Thyroid gland (tissue), 4 donors: ENCODE measurements at regions not wholly inside any gene's neighbourhood (a gene's known extent, or its start where the extent isn't known, plus 50 kb on each side); places are given as distances from the start of the nearest gene placed in this dataset.

Source experiments
- POLR2A ChIP-seq, 2 donors: fragments of 450-650 bp; IDR thresholded peaks; one replicate each; pipeline ENCODE4 v1.6.1; 2017; ENCODE audit warnings: antibody characterized with exemption in 2 of 2, mild to moderate bottlenecking in 2 of 2, moderate library complexity in 1 of 2
- TF ChIP-seq, protein P1 (sequence below), 6 experiments: fragments of 200-600 bp in 3 of 6; fragments of 450-650 bp in 3 of 6; sonication (generic) in 3 of 6; IDR thresholded peaks; one replicate each; pipeline ENCODE4 v1.5.1; 2016 to 2019; ENCODE audit warnings: antibody characterized with exemption in 6 of 6, mild to moderate bottlenecking in 2 of 6, inconsistent platforms in 1 of 6, moderate library complexity in 1 of 6

DNA sequence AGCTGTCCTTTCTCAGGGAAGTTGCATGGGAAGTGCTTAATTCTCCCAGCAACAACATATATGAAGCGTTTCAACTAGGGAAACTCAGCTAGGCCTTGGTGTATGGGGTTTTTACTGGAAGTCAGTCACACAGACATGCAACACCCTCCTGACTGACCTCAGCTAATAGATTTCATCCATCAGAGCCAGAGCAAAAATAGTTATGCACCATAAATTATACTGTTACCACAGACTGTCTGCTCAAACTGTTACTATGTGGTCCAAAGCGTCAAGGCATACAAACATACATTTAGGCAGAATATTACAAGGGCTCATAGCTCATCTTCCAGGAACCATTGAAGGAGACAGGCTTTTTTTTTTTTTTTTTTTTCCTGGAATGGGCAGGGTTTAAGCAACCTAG, 417.9 kb downstream of the ANKRD7 start:
- TF ChIP-seq POLR2A (IDR thresholded peaks at IDR 0.05) = no peak
- TF ChIP-seq, protein P1, sequence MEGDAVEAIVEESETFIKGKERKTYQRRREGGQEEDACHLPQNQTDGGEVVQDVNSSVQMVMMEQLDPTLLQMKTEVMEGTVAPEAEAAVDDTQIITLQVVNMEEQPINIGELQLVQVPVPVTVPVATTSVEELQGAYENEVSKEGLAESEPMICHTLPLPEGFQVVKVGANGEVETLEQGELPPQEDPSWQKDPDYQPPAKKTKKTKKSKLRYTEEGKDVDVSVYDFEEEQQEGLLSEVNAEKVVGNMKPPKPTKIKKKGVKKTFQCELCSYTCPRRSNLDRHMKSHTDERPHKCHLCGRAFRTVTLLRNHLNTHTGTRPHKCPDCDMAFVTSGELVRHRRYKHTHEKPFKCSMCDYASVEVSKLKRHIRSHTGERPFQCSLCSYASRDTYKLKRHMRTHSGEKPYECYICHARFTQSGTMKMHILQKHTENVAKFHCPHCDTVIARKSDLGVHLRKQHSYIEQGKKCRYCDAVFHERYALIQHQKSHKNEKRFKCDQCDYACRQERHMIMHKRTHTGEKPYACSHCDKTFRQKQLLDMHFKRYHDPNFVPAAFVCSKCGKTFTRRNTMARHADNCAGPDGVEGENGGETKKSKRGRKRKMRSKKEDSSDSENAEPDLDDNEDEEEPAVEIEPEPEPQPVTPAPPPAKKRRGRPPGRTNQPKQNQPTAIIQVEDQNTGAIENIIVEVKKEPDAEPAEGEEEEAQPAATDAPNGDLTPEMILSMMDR (IDR thresholded peaks at IDR 0.05) = no peak
